ENCODE measurements at regions not wholly inside any gene's neighbourhood (a gene's known extent, or its start where the extent isn't known, plus 50 kb on each side); places are given as distances from the start of the nearest gene placed in this dataset.

DNA sequence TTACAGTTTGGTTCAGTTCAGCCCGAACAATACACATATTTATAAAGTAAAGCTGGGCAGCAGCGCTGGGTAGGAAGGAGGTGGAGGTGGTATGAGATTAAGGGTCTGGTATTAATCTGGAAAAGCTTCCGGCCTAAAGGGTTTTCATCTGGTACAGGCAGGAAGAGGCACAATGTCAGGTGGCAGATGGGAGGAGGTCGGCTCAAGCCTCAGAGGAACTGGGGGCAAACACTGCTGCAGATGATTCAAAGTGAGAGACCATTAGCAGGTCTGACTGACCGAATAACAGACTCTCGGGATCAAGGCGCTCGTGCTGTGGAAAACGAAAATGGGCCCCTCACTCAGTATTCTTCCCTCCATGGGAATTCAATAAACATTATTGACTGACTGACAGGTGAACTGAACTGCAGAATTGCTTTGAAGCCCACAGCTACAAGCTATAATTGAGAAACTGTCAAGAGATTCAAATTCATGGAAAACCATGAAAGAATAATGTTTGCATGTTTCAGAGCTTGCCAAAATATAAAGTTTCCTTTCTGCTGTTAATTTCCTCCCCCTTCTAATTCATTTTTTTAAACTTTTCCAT lies 75.3 kb downstream of the TMEM167A start:
- WGBS (ENCODE audit: missing lambda C conversion rate): 72% methylated on average over 9 of the region's 9 CpGs
- no peak overlapping the region for H3K4me3 ChIP-seq
- H3K4me1 ChIP-seq: peaks cover 6% of the 10 kb centered on the region; the same call in 1 of the 3 replicates
- ChIA-PET CTCF (no interaction called here), POLR2A (no interaction called here)
- no peak overlapping the region for H3K4me2 ChIP-seq
- H3K27ac ChIP-seq: no peak overlapping the region
- TF ChIP-seq POLR2A (IDR thresholded peaks at IDR 0.05; ENCODE audit: low read length) (no peak), MYC (IDR thresholded peaks at IDR 0.05; ENCODE audit: borderline replicate concordance, low read length) (no peak), JUNB (IDR thresholded peaks at IDR 0.05) (no peak)
- TF ChIP-seq, protein P1, sequence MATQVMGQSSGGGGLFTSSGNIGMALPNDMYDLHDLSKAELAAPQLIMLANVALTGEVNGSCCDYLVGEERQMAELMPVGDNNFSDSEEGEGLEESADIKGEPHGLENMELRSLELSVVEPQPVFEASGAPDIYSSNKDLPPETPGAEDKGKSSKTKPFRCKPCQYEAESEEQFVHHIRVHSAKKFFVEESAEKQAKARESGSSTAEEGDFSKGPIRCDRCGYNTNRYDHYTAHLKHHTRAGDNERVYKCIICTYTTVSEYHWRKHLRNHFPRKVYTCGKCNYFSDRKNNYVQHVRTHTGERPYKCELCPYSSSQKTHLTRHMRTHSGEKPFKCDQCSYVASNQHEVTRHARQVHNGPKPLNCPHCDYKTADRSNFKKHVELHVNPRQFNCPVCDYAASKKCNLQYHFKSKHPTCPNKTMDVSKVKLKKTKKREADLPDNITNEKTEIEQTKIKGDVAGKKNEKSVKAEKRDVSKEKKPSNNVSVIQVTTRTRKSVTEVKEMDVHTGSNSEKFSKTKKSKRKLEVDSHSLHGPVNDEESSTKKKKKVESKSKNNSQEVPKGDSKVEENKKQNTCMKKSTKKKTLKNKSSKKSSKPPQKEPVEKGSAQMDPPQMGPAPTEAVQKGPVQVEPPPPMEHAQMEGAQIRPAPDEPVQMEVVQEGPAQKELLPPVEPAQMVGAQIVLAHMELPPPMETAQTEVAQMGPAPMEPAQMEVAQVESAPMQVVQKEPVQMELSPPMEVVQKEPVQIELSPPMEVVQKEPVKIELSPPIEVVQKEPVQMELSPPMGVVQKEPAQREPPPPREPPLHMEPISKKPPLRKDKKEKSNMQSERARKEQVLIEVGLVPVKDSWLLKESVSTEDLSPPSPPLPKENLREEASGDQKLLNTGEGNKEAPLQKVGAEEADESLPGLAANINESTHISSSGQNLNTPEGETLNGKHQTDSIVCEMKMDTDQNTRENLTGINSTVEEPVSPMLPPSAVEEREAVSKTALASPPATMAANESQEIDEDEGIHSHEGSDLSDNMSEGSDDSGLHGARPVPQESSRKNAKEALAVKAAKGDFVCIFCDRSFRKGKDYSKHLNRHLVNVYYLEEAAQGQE (IDR thresholded peaks at IDR 0.05): no peak
- ATAC-seq (no peak), FAIRE-seq (no peak), DNase-seq (ENCODE audit: low read depth in 1 of 2, low spot score in 1 of 2) (no peak)
- no peaks in the 10 kb centered on the region for H3K9me3 ChIP-seq

DNA sequence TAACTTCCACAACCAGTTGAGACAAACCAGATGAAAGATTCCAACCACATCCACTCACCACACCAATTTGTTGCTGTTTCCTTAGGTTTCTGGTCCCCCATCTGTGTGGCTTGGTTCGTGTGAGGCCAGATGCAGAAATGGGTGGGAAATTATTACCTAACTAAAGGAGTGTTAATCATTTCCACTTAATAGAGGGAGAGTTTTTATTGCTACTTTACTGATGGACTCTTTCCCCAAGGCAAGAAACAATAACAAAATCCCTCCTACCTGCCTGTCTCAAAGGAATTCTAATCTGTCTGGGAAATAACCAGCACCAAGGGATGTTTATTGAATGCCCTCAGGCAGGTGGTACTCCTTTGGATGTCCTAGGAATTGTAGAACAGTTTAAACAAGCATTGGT lies 76.3 kb downstream of the TMEM167A start:
- Histone ChIP-seq H3K4me3 (no peak overlapping the region), H3K27ac (no peak overlapping the region), H3K4me1 (peaks cover 6% of the 10 kb centered on the region; the same call in 1 of the 3 replicates), H3K9me3 (no peaks in the 10 kb centered on the region), H3K4me2 (no peak overlapping the region)
- ATAC-seq: no peak
- DNase-seq (ENCODE audit: low read depth in 1 of 2, low spot score in 1 of 2): no peak
- FAIRE-seq: peak; percentile 61
- 71% methylated on average over 1 of the region's 1 CpG for WGBS (ENCODE audit: missing lambda C conversion rate)
- TF ChIP-seq MYC (IDR thresholded peaks at IDR 0.05; ENCODE audit: borderline replicate concordance, low read length): no peak
- TF ChIP-seq NFE2L2 (conservative IDR thresholded peaks at IDR 0.05; ENCODE audit: low read length): no peak
- TF ChIP-seq, protein P2, sequence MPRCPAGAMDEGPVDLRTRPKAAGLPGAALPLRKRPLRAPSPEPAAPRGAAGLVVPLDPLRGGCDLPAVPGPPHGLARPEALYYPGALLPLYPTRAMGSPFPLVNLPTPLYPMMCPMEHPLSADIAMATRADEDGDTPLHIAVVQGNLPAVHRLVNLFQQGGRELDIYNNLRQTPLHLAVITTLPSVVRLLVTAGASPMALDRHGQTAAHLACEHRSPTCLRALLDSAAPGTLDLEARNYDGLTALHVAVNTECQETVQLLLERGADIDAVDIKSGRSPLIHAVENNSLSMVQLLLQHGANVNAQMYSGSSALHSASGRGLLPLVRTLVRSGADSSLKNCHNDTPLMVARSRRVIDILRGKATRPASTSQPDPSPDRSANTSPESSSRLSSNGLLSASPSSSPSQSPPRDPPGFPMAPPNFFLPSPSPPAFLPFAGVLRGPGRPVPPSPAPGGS (IDR thresholded peaks at IDR 0.05): no peak
- TF ChIP-seq MAFK (IDR thresholded peaks at IDR 0.05; ENCODE audit: partially characterized antibody): no peak
- no peak for TF ChIP-seq ZC3H11A (IDR thresholded peaks at IDR 0.05)
- TF ChIP-seq TP53 (CRISPR knock-in tag; IDR thresholded peaks at IDR 0.05): no peak
- TF ChIP-seq, protein P3, sequence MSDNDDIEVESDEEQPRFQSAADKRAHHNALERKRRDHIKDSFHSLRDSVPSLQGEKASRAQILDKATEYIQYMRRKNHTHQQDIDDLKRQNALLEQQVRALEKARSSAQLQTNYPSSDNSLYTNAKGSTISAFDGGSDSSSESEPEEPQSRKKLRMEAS (IDR thresholded peaks at IDR 0.05): no peak
- no peak for TF ChIP-seq RAD21 (conservative IDR thresholded peaks at IDR 0.05 in 1 of 2, IDR thresholded peaks at IDR 0.05 in 1 of 2)
- no peak for TF ChIP-seq SREBF2 (IDR thresholded peaks at IDR 0.05)
- ChIA-PET POLR2A (no interaction called here), CTCF (no interaction called here)

DNA sequence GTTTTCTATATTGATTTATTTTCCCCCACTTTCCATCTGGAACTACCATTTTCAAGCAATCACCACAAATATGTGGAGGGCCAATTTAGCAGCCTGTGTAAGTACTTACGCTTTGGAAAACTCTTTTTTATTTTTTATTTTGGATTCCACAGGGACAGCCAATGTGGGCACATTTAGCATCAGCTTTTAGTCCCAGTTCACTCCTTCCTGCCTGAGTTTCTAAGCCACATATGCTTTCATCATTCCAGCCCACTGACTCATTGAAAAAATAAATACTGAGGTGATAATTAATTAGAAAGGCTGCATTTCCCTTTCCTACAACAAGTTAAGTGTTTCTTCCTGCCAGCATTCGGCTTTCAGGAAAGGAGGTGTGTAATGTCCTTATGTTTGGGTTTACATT lies 76.8 kb downstream of the TMEM167A start:
- WGBS (ENCODE audit: missing lambda C conversion rate): 65% methylated on average over 2 of the region's 2 CpGs
- ChIA-PET CTCF (interaction anchor here (1.4 kb wide), 1 partner anchor 11 kb away, joined by 3 read pairs; no protein-coding TSS in a partner anchor), POLR2A (no interaction called here)
- 0 out of 3 replicates have a peak overlapping the region, but pooled peaks have one; percentile 17 for H3K4me2 ChIP-seq
- ATAC-seq (no peak), DNase-seq (ENCODE audit: low read depth in 1 of 2, low spot score in 1 of 2) (no peak), FAIRE-seq (peak; percentile 56)
- no peaks in the 10 kb centered on the region for H3K9me3 ChIP-seq
- no peak overlapping the region for H3K27ac ChIP-seq
- no peak for TF ChIP-seq MAFK (IDR thresholded peaks at IDR 0.05; ENCODE audit: partially characterized antibody)
- TF ChIP-seq MYC (IDR thresholded peaks at IDR 0.05; ENCODE audit: borderline replicate concordance, low read length): no peak
- TF ChIP-seq EP300 (IDR thresholded peaks at IDR 0.05): no peak
- TF ChIP-seq CEBPB (IDR thresholded peaks at IDR 0.05): no peak
- TF ChIP-seq EHF (CRISPR knock-in tag; IDR thresholded peaks at IDR 0.05): no peak
- TF ChIP-seq, protein P3 (IDR thresholded peaks at IDR 0.05): no peak
- no peak for TF ChIP-seq HOXB5 (CRISPR knock-in tag; IDR thresholded peaks at IDR 0.05)
- TF ChIP-seq EHMT2 (IDR thresholded peaks at IDR 0.05; ENCODE audit: low read depth): no peak
- no peak for TF ChIP-seq CBX8 (IDR thresholded peaks at IDR 0.05)
- TF ChIP-seq, protein P4, sequence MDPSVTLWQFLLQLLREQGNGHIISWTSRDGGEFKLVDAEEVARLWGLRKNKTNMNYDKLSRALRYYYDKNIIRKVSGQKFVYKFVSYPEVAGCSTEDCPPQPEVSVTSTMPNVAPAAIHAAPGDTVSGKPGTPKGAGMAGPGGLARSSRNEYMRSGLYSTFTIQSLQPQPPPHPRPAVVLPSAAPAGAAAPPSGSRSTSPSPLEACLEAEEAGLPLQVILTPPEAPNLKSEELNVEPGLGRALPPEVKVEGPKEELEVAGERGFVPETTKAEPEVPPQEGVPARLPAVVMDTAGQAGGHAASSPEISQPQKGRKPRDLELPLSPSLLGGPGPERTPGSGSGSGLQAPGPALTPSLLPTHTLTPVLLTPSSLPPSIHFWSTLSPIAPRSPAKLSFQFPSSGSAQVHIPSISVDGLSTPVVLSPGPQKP (IDR thresholded peaks at IDR 0.05; ENCODE audit: low read depth, low read length): no peak
- TF ChIP-seq MAZ (IDR thresholded peaks at IDR 0.05; ENCODE audit: borderline replicate concordance, low read depth, low read length): no peak
- TF ChIP-seq, protein P5, sequence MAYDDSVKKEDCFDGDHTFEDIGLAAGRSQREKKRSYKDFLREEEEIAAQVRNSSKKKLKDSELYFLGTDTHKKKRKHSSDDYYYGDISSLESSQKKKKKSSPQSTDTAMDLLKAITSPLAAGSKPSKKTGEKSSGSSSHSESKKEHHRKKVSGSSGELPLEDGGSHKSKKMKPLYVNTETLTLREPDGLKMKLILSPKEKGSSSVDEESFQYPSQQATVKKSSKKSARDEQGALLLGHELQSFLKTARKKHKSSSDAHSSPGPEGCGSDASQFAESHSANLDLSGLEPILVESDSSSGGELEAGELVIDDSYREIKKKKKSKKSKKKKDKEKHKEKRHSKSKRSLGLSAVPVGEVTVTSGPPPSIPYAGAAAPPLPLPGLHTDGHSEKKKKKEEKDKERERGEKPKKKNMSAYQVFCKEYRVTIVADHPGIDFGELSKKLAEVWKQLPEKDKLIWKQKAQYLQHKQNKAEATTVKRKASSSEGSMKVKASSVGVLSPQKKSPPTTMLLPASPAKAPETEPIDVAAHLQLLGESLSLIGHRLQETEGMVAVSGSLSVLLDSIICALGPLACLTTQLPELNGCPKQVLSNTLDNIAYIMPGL (CRISPR knock-in tag; IDR thresholded peaks at IDR 0.05; ENCODE audit: borderline replicate concordance): no peak
- no peak for TF ChIP-seq NPAS2 (CRISPR knock-in tag; IDR thresholded peaks at IDR 0.05; ENCODE audit: borderline replicate concordance)
- TF ChIP-seq ESRRA (IDR thresholded peaks at IDR 0.05; ENCODE audit: borderline replicate concordance, low read length): no peak
- no peak for TF ChIP-seq PHF8 (IDR thresholded peaks at IDR 0.05; ENCODE audit: borderline replicate concordance, low read depth)
- no peak overlapping the region for H3K4me3 ChIP-seq
- H3K4me1 ChIP-seq: peaks cover 6% of the 10 kb centered on the region; the same call in 1 of the 3 replicates
